Spleen (tissue), 11 donors: ENCODE measurements at regions not wholly inside any gene's neighbourhood (a gene's known extent, or its start where the extent isn't known, plus 50 kb on each side); places are given as distances from the start of the nearest gene placed in this dataset.

Experiments used
- DNase-seq: peaks from one replicate; pipeline ENCODE4 v3.0.0-alpha.2; 2020
- H3K27ac ChIP-seq, 8 donors: fragments of 200-600 bp; sonication (generic) in 7 of 8; 1 replicate in 4 of 8; 2 replicates in 4 of 8; pipeline versions ENCODE4 v1.5.0 to v1.8.0; 2016 to 2021; ENCODE audit warnings: inconsistent platforms in 4 of 8, mild to moderate bottlenecking in 4 of 8, moderate library complexity in 1 of 8
- H3K27me3 ChIP-seq, 7 donors: fragments of 200-600 bp; sonication (generic) in 6 of 7; replicated peaks in 1 of 7; 1 replicate in 4 of 7; 2 replicates in 3 of 7; pipeline versions ENCODE4 v1.5.0 to v1.8.0; 2016 to 2021; ENCODE audit warnings: inconsistent platforms in 3 of 7, mild to moderate bottlenecking in 1 of 7
- H3K36me3 ChIP-seq, 6 donors: fragments of 200-600 bp; sonication (generic) in 5 of 6; 1 replicate in 4 of 6; 2 replicates in 2 of 6; pipeline versions ENCODE4 v1.5.0 to v1.8.0; 2016 to 2021; ENCODE audit warnings: inconsistent platforms in 2 of 6
- H3K4me1 ChIP-seq, 6 donors: fragments of 200-600 bp; sonication (generic) in 5 of 6; 1 replicate in 3 of 6; 2 replicates in 3 of 6; pipeline versions ENCODE4 v1.5.0 to v1.8.0; 2016 to 2021; ENCODE audit warnings: inconsistent platforms in 3 of 6
- H3K4me3 ChIP-seq, 8 donors: fragments of 200-600 bp; sonication (generic) in 7 of 8; 1 replicate in 4 of 8; 2 replicates in 4 of 8; pipeline versions ENCODE4 v1.5.0 to v1.8.0; 2016 to 2021; ENCODE audit warnings: inconsistent platforms in 4 of 8, mild to moderate bottlenecking in 4 of 8, moderate library complexity in 2 of 8
- H3K9me3 ChIP-seq, 8 donors: fragments of 200-600 bp; sonication (generic) in 7 of 8; 1 replicate in 4 of 8; 2 replicates in 4 of 8; pipeline versions ENCODE4 v1.5.0 to v1.8.0; 2016 to 2021; ENCODE audit warnings: inconsistent platforms in 4 of 8
- CTCF ChIP-seq, 11 experiments: fragments of 200-600 bp in 7 of 11; fragments of 450-650 bp in 4 of 11; sonication (generic) in 4 of 11; IDR thresholded peaks in 8 of 11; conservative IDR thresholded peaks in 3 of 11; 1 replicate in 7 of 11; 2 replicates in 4 of 11; pipeline versions ENCODE4 v1.4.0 to v1.8.0; 2016 to 2021; ENCODE audit warnings: antibody characterized with exemption in 11 of 11, inconsistent platforms in 4 of 11, mild to moderate bottlenecking in 1 of 11
- POLR2A ChIP-seq, 3 donors: fragments of 450-650 bp; IDR thresholded peaks; one replicate each; pipeline ENCODE4 v1.5.1; 2017; ENCODE audit warnings: antibody characterized with exemption in 3 of 3, mild to moderate bottlenecking in 1 of 3
- POLR2AphosphoS5 ChIP-seq, 3 donors: sonication (generic); formaldehyde crosslinking; IDR thresholded peaks; one replicate each; pipeline ENCODE4 v1.5.1; 2017; ENCODE audit warnings: antibody characterized with exemption in 3 of 3
- WGBS, 5 donors: extraction: QIAGEN DNeasy Blood & Tissue Kit in 3 of 5; methylation state at CpG; one replicate each; pipeline versions ENCODE4 v1.1.5 to v1.1.7; 2013 to 2018; 5-methylcytosine and 5-hydroxymethylcytosine counted together
- intact Hi-C: fragments of 100-400 bp; cut with DNase I; formaldehyde crosslinking; loops from one replicate; pipeline ENCODE4 v1.15.0; 2023; ENCODE audit warnings: low total_unique reads
- donor health status: healthy with polysubstance abuse.
- donor health status: DM: no; HTN: no; CAD: no; lungs with moderate emphysema.
- donor health status: DM: no; HTN: no; CAD: no.
- donor health status: Bipolar disorder and iron deficiency.
- donor health status: healthy.
- donor health status: DM: no; HTN: no; CAD: no.
- donor health status: DM: yes; HTN: yes; CAD: no.

GRCh38 chr1:201682964-201683363, 144.0 kb downstream of the NAV1 start:
- Histone ChIP-seq H3K27ac (no peak overlapping the region), H3K27me3 (peaks cover 0 to 7% (median 0%) of the 10 kb centered on the region in 7 donors), H3K4me1 (no peaks in the 10 kb centered on the region), H3K9me3 (no peaks in the 10 kb centered on the region), H3K36me3 (no peaks in the 10 kb centered on the region), H3K4me3 (no peak overlapping the region)
- intact Hi-C loops = no loop called here
- TF ChIP-seq CTCF (IDR thresholded peaks at IDR 0.05 in 8 of 11, conservative IDR thresholded peaks at IDR 0.05 in 3 of 11) (no peak), POLR2A (IDR thresholded peaks at IDR 0.05) (no peak), POLR2AphosphoS5 (IDR thresholded peaks at IDR 0.05) (no peak)
- WGBS, 5 donors = 75 to 93% (median 89%) methylated on average over 4 of the region's 4 CpGs
- DNase-seq = no peak

GRCh38 chr1:201683397-201683796, 144.5 kb downstream of the NAV1 start:
- 90 to 95% (median 95%) methylated on average over 5 to 6 of the region's 6 CpGs for WGBS, 5 donors
- no peak for DNase-seq
- H3K36me3 ChIP-seq = no peaks in the 10 kb centered on the region
- no peak overlapping the region for H3K4me3 ChIP-seq
- H3K27ac ChIP-seq = no peak overlapping the region
- peaks cover 0 to 7% (median 0%) of the 10 kb centered on the region in 7 donors for H3K27me3 ChIP-seq
- no peaks in the 10 kb centered on the region for H3K4me1 ChIP-seq
- TF ChIP-seq POLR2AphosphoS5 (IDR thresholded peaks at IDR 0.05) = no peak
- no peak for TF ChIP-seq POLR2A (IDR thresholded peaks at IDR 0.05)
- TF ChIP-seq CTCF (IDR thresholded peaks at IDR 0.05 in 8 of 11, conservative IDR thresholded peaks at IDR 0.05 in 3 of 11) = no peak
- intact Hi-C loops = no loop called here
- no peaks in the 10 kb centered on the region for H3K9me3 ChIP-seq

- H3K36me3 ChIP-seq = no peaks in the 10 kb centered on the region
- no peaks in the 10 kb centered on the region for H3K9me3 ChIP-seq
- 75 to 98% (median 86%) methylated on average over 5 to 6 of the region's 6 CpGs for WGBS, 5 donors
Measured at GRCh38 chr1:201685485-201685884, 143.5 kb upstream of the IPO9 start.

More at GRCh38 chr1:201685485-201685884, 143.5 kb upstream of the IPO9 start:
- no peak for DNase-seq
- no peak overlapping the region for H3K27ac ChIP-seq
- no peaks in the 10 kb centered on the region for H3K27me3 ChIP-seq
- no peak overlapping the region for H3K4me3 ChIP-seq
- TF ChIP-seq POLR2AphosphoS5 (IDR thresholded peaks at IDR 0.05) (no peak), CTCF (IDR thresholded peaks at IDR 0.05 in 8 of 11, conservative IDR thresholded peaks at IDR 0.05 in 3 of 11) (no peak), POLR2A (IDR thresholded peaks at IDR 0.05) (no peak)
- intact Hi-C loops = no loop called here
- H3K4me1 ChIP-seq = no peaks in the 10 kb centered on the region
